NB4 (cell line): ENCODE measurements at regions not wholly inside any gene's neighbourhood (a gene's known extent, or its start where the extent isn't known, plus 50 kb on each side); places are given as distances from the start of the nearest gene placed in this dataset.
"Not testable (repeated sequence)": the region's sequence is repeated elsewhere in the genome, so short reads cannot be mapped to it uniquely, and the experiment has no call there.

Experiments used
- TF ChIP-seq, protein P1 (sequence below): IDR thresholded peaks from one replicate; pipeline ENCODE4 v1.5.1; 2012; ENCODE audit warnings: low read depth, low read length
- TF ChIP-seq, protein P2 (sequence below): IDR thresholded peaks from 2 replicates; pipeline ENCODE4 v1.6.1; 2011; ENCODE audit warnings: low read depth, low read length

DNA sequence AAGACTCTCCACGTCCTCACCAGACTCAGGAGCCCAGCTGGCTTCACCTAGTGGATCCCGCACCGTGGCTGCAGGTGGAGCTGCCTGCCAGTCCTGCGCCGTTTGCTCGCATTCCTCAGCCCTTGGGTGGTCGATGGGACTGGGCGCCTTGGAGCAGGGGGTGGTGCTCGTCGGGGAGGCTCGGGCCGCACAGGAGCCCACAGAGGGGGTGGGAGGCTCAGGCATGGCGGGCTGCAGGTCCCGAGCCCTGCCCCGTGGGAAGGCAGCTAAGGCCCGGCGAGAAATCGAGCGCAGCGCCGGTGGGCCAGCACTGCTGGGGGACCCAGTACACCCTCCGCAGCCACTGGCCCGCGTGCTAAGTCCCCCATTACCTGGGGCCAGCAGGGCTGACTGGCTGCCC is 76.9 kb upstream of the AMN1 start:
- TF ChIP-seq, protein P1, sequence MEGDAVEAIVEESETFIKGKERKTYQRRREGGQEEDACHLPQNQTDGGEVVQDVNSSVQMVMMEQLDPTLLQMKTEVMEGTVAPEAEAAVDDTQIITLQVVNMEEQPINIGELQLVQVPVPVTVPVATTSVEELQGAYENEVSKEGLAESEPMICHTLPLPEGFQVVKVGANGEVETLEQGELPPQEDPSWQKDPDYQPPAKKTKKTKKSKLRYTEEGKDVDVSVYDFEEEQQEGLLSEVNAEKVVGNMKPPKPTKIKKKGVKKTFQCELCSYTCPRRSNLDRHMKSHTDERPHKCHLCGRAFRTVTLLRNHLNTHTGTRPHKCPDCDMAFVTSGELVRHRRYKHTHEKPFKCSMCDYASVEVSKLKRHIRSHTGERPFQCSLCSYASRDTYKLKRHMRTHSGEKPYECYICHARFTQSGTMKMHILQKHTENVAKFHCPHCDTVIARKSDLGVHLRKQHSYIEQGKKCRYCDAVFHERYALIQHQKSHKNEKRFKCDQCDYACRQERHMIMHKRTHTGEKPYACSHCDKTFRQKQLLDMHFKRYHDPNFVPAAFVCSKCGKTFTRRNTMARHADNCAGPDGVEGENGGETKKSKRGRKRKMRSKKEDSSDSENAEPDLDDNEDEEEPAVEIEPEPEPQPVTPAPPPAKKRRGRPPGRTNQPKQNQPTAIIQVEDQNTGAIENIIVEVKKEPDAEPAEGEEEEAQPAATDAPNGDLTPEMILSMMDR = not testable (repeated sequence)
- TF ChIP-seq, protein P2, sequence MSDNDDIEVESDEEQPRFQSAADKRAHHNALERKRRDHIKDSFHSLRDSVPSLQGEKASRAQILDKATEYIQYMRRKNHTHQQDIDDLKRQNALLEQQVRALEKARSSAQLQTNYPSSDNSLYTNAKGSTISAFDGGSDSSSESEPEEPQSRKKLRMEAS = not testable (repeated sequence)
